Left ventricle myocardium superior (tissue), 1 donor: ENCODE measurements at regions not wholly inside any gene's neighbourhood (a gene's known extent, or its start where the extent isn't known, plus 50 kb on each side); places are given as distances from the start of the nearest gene placed in this dataset.
"Not testable (repeated sequence)": the region's sequence is repeated elsewhere in the genome, so short reads cannot be mapped to it uniquely, and the experiment has no call there.

Source experiments
- ATAC-seq: fragments of 200-7000 bp; cut with Tn5 transposase; one replicate; pipeline ENCODE4 v1.9.1; 2020; ENCODE audit warnings: mild to moderate bottlenecking, moderate library complexity
- DNase-seq: peaks from one replicate; pipeline ENCODE4 v3.0.0-alpha.2; 2020
- intact Hi-C: fragments of 100-400 bp; cut with micrococcal nuclease; formaldehyde crosslinking; loops from one replicate; pipeline ENCODE4 v1.11.0; 2022
- donor health status: DM: no; HTN: yes; CAD: no; lungs with severe emphysema.

- intact Hi-C loops = no loop called here
- ATAC-seq (no peak), DNase-seq (no peak)
These were observed 107.8 kb upstream of the NEK6 start for GRCh38 chr9:124149992-124150391.

DNA sequence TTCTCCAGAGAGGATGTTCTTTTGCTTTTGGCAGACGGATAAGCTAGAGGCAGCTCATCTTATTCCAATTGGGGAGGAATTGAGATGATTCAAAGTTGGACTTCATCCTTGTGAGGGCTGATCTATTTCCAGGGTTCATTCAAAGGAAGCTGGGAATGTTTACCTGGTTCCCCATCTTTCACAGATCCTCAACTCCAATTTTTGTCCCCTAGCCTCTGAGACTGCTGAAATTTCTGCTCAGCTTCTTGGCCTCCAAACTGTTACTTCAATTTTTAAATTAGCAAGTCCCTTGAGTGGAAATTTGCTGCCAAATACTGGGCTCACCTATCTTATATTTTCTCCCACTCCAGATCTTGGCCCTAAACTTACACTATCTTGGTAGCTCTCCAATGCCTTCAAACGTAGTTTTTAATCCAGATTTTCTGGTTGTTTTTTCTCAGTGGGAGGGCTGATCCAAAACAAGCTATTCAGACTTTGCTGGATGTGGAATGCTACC, 93.9 kb upstream of the NEK6 start:
- intact Hi-C loops = no loop called here
- ATAC-seq (peak; percentile 79), DNase-seq (no peak)

DNA sequence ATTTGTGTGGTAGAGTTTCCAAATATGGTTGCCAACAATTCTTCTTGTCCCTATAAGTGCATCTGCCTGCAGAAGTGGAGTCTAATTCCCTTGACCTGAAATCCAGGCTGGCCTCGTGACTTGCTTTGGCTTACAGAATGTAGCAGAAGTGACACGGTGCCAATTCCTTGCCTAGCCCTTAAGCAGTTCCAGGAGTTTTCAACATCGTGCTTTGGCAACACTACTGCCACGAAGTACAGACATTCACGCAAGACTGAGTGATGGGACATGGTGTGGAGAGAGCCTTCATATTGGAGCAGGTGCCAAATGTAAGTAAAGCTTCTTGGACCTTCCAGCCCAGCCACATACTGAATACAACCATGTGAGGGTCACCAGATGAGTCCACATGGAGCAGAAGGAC, 92.9 kb upstream of the NEK6 start:
- peak; percentile 45 for DNase-seq
- intact Hi-C loops = no loop called here
- peak; percentile 87 for ATAC-seq

DNA sequence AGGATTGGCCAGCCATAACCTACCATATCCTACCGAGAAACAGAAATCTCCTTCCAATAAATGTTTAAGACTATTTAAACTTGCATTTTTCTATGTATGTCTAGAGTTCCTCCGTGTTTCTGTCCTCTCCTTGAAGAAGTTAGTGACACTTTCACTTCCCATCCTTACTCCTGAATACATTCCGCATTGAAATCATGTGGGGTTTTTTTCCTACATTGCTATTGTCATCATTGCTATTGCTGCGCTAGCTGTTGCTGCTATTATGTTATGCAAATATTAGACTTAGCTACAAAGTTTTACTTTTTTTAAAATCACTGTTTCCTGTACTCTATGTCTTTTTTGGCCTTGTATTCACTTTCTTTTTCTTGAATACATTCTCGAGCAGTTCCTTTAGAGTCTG, 83.3 kb upstream of the NEK6 start:
- DNase-seq = no peak
- ATAC-seq = no peak
- intact Hi-C loops = no loop called here

GRCh38 chr9:124177522-124177921, 80.2 kb upstream of the NEK6 start:
- DNase-seq, ATAC-seq, intact Hi-C loops: not testable (repeated sequence)

DNA sequence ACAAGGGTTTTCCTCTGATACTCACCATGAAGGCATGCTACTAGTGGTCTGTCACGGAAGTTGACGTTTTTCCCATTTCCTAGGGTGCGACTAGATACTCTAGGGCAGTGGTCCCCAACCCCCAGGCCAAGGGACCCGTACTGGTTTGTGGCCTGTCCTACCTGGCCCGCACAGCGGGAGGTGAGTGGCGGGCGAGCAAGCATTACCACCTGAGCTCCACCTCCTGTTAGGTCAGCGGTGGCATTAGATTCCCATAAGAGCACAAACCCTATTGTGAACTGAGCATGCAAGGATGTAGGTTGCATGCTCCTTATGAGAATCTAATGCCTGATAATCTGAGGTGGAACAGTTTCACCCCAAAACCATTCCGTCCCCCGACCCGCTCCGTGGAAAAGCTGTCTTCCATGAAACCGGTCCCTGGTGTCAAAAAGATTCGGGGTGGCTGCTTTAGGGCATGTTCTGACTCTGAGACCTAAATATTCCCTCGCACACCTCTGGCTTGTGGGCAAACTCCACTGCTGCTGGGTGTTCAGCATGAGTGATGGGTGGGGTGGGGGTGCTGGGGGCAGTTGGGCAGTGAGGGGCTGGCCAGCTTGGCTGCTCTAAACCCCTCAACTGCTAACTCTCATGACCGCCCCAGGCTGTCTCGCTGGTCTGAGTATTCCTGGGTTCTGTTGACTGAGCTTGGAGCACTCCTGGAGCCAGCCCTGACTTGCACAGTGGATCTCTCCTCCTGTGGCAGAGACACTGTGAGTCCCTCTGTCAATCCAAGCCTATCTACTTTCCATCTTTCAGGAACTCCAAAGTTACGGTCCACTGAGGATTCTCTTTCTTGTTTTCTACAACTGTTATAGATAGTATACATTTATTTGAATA, 78.3 kb upstream of the NEK6 start:
- DNase-seq (no peak), ATAC-seq (no peak)
- intact Hi-C loops = no loop called here

DNA sequence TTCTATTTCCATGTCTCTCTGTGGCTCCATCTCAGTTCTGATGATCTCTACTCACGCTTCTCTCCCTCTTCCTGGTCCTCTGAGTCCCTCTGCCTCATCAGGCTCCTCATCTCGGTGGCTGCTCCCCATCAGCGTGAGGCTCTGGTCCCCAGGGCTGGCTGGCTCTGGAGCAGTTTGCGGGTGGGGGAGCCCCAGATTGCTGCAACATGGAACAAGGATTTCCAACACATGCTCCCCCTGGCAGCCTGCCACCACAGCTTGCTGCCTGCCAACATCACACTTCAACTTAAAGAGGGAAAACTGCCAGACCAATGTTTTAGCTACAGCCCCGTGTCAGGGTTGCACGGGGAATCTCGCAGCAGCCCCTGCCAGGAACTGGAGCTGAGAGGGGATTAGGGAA, 77.2 kb upstream of the NEK6 start:
- ATAC-seq (no peak), DNase-seq (peak; percentile 63)
- intact Hi-C loops = no loop called here

GRCh38 chr9:124182741-124183140, 75.0 kb upstream of the NEK6 start:
- intact Hi-C loops = no loop called here
- no peak for DNase-seq

GRCh38 chr9:124183772-124184171, 74.0 kb upstream of the NEK6 start:
- no peak for DNase-seq
- intact Hi-C loops = no loop called here
- ATAC-seq = no peak

More at GRCh38 chr9:124182741-124183140, 75.0 kb upstream of the NEK6 start:
- ATAC-seq = no peak

DNA sequence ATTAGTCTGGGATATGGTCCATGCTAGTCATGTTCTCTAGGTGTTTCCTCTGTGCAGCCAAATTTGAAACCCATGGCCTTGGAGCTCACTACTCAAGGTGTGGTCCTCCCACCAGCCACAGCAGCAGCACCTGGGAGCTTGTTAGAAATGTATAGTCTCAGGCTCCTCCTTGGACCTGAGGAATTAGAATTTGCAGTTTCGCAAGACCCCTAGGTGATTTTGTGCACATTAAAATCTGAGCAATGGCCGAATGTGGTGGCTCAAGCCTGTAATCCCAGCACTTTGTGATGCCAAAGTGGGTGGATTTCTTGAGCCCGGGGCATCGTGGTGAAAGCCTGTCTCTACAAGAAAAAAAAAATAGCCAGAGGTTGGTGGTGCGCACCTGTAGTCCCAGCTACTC, 72.3 kb upstream of the NEK6 start:
- ATAC-seq (no peak), DNase-seq (no peak)
- intact Hi-C loops = no loop called here

GRCh38 chr9:124187311-124187710, 70.4 kb upstream of the NEK6 start:
- ATAC-seq = no peak
- no peak for DNase-seq
- intact Hi-C loops = no loop called here

GRCh38 chr9:124188331-124189110, 69.2 kb upstream of the NEK6 start:
- ATAC-seq = no peak
- intact Hi-C loops = no loop called here
- DNase-seq = no peak

- intact Hi-C loops = no loop called here
- DNase-seq (no peak), ATAC-seq (no peak)
These were observed 67.0 kb upstream of the NEK6 start for GRCh38 chr9:124190761-124191160.

DNA sequence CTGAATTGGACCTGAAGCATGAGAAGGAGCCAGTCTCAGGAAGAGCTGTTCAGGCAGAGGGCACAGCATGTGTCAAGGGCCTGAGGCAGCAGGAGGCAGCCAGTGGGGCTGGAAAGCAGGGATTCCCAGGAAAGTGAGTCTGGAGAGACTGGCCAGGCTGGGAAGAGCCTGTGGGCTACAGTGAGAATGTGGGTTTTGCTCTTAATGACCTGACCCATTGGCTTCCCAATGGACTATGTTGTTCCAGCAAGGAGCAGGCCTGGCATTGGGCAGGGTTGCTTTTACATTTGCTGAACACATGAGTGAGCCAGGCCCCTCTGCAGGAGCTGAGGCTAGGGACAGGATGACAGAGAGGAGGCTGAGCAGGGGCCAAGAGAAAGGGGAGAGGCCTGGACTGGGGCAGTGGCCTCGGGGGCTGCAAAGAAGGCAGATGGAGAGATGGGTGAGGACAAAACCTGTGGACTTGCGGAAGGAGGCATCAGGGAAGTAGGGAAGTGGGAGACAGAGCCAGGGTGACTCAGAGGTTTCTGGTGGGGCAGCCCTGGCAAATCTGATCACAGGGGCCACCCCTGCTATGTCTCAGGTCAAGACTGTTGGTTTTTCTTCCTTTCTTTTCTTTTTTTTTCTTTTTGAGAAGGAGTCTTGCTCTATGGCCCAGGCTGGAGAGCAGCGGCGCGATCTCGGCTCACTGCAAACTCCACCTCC, 65.9 kb upstream of the NEK6 start:
- DNase-seq = no peak
- ATAC-seq = no peak
- intact Hi-C loops = no loop called here

GRCh38 chr9:124196814-124197176, 61.0 kb upstream of the NEK6 start:
- ATAC-seq = no peak
- intact Hi-C loops = no loop called here
- DNase-seq = no peak

- intact Hi-C loops = no loop called here
- ATAC-seq = peak; percentile 61
- no peak for DNase-seq
These were observed 60.3 kb upstream of the NEK6 start for GRCh38 chr9:124197177-124198095.

GRCh38 chr9:124198331-124198730, 59.4 kb upstream of the NEK6 start:
- intact Hi-C loops = no loop called here
- DNase-seq = no peak
- no peak for ATAC-seq

DNA sequence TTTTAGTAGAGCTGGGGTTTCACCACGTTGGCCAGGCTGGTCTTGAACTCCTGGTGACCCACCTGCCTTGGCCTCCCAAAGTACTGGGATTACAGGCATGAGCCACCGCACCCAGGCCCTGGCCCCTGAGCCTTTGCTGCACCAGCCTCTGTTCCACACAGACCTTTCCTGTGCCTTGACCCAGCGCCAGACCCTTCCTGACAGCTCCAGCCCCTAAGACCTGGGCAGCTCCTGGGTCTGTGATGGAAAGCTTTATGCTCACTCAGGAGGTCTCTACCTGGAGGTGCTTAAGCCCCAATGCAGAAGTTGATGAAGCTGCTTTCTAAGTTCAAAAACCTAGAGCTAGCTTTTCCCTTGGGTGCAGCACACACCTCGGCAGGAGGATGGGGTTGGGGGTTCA, 58.8 kb upstream of the NEK6 start:
- ATAC-seq = no peak

DNA sequence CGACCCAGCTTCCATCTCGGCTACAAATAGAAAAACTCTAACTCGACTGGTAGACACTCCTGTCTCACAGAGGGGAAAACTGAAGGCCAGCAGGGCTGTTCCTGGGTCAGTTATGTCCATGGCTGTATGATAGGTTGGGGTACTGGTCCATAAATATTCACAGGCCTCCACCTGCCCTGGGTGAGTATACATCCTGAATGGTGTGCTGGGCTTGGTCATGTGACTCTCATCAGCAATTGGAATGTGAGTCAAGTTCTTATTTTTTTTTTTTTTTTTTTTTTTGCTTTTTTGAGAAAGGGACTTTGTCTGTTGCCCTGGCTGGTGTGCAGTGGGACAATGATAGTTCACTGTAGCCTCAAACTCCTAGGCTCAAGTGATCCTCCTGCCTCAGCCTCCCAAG, 58.3 kb upstream of the NEK6 start:
- DNase-seq = no peak
- intact Hi-C loops = no loop called here
- no peak for ATAC-seq

More for the DNA sequence above, 58.8 kb upstream of the NEK6 start:
- no peak for DNase-seq
- intact Hi-C loops = no loop called here
